ENCODE measurements at regions not wholly inside any gene's neighbourhood (a gene's known extent, or its start where the extent isn't known, plus 50 kb on each side); places are given as distances from the start of the nearest gene placed in this dataset.

GRCh38 chr17:77674358-77674757 lies 284.1 kb upstream of the TNRC6C start:
- TF ChIP-seq CTCF (IDR thresholded peaks at IDR 0.05) = no peak
- no peak for TF ChIP-seq POLR2A (IDR thresholded peaks at IDR 0.05)
- no peak for TF ChIP-seq EP300 (IDR thresholded peaks at IDR 0.05; ENCODE audit: low read depth)

Measured in transverse colon (tissue), 3 donors.